ENCODE measurements at regions not wholly inside any gene's neighbourhood (a gene's known extent, or its start where the extent isn't known, plus 50 kb on each side); places are given as distances from the start of the nearest gene placed in this dataset.

- TF ChIP-seq, protein P1, sequence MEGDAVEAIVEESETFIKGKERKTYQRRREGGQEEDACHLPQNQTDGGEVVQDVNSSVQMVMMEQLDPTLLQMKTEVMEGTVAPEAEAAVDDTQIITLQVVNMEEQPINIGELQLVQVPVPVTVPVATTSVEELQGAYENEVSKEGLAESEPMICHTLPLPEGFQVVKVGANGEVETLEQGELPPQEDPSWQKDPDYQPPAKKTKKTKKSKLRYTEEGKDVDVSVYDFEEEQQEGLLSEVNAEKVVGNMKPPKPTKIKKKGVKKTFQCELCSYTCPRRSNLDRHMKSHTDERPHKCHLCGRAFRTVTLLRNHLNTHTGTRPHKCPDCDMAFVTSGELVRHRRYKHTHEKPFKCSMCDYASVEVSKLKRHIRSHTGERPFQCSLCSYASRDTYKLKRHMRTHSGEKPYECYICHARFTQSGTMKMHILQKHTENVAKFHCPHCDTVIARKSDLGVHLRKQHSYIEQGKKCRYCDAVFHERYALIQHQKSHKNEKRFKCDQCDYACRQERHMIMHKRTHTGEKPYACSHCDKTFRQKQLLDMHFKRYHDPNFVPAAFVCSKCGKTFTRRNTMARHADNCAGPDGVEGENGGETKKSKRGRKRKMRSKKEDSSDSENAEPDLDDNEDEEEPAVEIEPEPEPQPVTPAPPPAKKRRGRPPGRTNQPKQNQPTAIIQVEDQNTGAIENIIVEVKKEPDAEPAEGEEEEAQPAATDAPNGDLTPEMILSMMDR (IDR thresholded peaks at IDR 0.05 in 4 of 5, conservative IDR thresholded peaks at IDR 0.05 in 1 of 5), result peak; percentile 43 to 66 (median 58)
- TF ChIP-seq POLR2A (IDR thresholded peaks at IDR 0.05), result no peak
- Histone ChIP-seq H3K4me3 (no peak overlapping the region), H3K4me1 (peaks cover 8 to 15% of the 10 kb centered on the region in 2 donors), H3K27me3 (no peaks in the 10 kb centered on the region), H3K27ac (no peak overlapping the region), H3K36me3 (no peaks in the 10 kb centered on the region), H3K9me3 (no peaks in the 10 kb centered on the region)
- DNase-seq, result peak in 1 of 2 donors; percentile 44
- in situ Hi-C loops (cut with MboI; ENCODE audit: low sequenced_read_pairs in 4 of 4), result loop anchor here in 3 of 4 donors (10.0 to 25.0 kb wide), 5 partner anchors 111 to 1249 kb away; no protein-coding TSS in a partner anchor
- ATAC-seq, result peak; percentile 57 to 59
- intact Hi-C loops (cut with DNase I; ENCODE audit: low total_unique reads), result loop anchor here (10.0 kb wide), 3 partner anchors 491 to 1761 kb away; partner anchors contain the start of gene SETBP1
Measured at GRCh38 chr18:45386041-45386655, 229.1 kb upstream of the SLC14A2 start.

- no peak overlapping the region for H3K4me3 ChIP-seq
- ATAC-seq (no peak), DNase-seq (no peak)
- no peak for TF ChIP-seq POLR2A (IDR thresholded peaks at IDR 0.05)
- TF ChIP-seq, protein P1 (IDR thresholded peaks at IDR 0.05 in 4 of 5, conservative IDR thresholded peaks at IDR 0.05 in 1 of 5), result no peak
- intact Hi-C loops (cut with DNase I; ENCODE audit: low total_unique reads) (loop anchor here (10.0 kb wide), 3 partner anchors 492 to 1762 kb away; partner anchors contain the start of gene SETBP1), in situ Hi-C loops (cut with MboI; ENCODE audit: low sequenced_read_pairs in 4 of 4) (loop anchor here in 3 of 4 donors (10.0 to 25.0 kb wide), 5 partner anchors 112 to 1250 kb away; no protein-coding TSS in a partner anchor)
- H3K4me1 ChIP-seq, result peaks cover 8 to 15% of the 10 kb centered on the region in 2 donors
- H3K27ac ChIP-seq, result no peak overlapping the region
- H3K27me3 ChIP-seq, result no peaks in the 10 kb centered on the region
- no peaks in the 10 kb centered on the region for H3K9me3 ChIP-seq
- H3K36me3 ChIP-seq, result no peaks in the 10 kb centered on the region
Measured at GRCh38 chr18:45387229-45387628, 228.0 kb upstream of the SLC14A2 start.

- intact Hi-C loops (cut with DNase I; ENCODE audit: low total_unique reads) (no loop called here), in situ Hi-C loops (cut with MboI; ENCODE audit: low sequenced_read_pairs in 4 of 4) (loop anchor here in 2 of 4 donors (25.0 kb wide), 3 partner anchors 336 to 1261 kb away; no protein-coding TSS in a partner anchor)
- Histone ChIP-seq H3K27me3 (no peaks in the 10 kb centered on the region), H3K4me3 (no peak overlapping the region), H3K4me1 (no peaks in the 10 kb centered on the region), H3K36me3 (no peaks in the 10 kb centered on the region), H3K27ac (no peak overlapping the region), H3K9me3 (no peaks in the 10 kb centered on the region)
- ATAC-seq, result no peak
- no peak for TF ChIP-seq POLR2A (IDR thresholded peaks at IDR 0.05)
- TF ChIP-seq, protein P1 (IDR thresholded peaks at IDR 0.05 in 4 of 5, conservative IDR thresholded peaks at IDR 0.05 in 1 of 5), result no peak
- DNase-seq, result no peak
Measured at GRCh38 chr18:45398448-45398847, 216.8 kb upstream of the SLC14A2 start.

- Histone ChIP-seq H3K9me3 (no peaks in the 10 kb centered on the region), H3K4me3 (no peak overlapping the region), H3K36me3 (no peaks in the 10 kb centered on the region), H3K4me1 (no peaks in the 10 kb centered on the region), H3K27me3 (no peaks in the 10 kb centered on the region), H3K27ac (no peak overlapping the region)
- TF ChIP-seq POLR2A (IDR thresholded peaks at IDR 0.05), result no peak
- TF ChIP-seq, protein P1 (IDR thresholded peaks at IDR 0.05 in 4 of 5, conservative IDR thresholded peaks at IDR 0.05 in 1 of 5), result no peak
- intact Hi-C loops (cut with DNase I; ENCODE audit: low total_unique reads), result no loop called here
- no peak for DNase-seq
- ATAC-seq, result no peak
- in situ Hi-C loops (cut with MboI; ENCODE audit: low sequenced_read_pairs in 4 of 4), result loop anchor here in 2 of 4 donors (25.0 kb wide), 3 partner anchors 337 to 1262 kb away; no protein-coding TSS in a partner anchor
Measured at GRCh38 chr18:45399146-45399545, 216.1 kb upstream of the SLC14A2 start.
